Heart left ventricle (tissue), 13 donors: ENCODE measurements at regions not wholly inside any gene's neighbourhood (a gene's known extent, or its start where the extent isn't known, plus 50 kb on each side); places are given as distances from the start of the nearest gene placed in this dataset.

Experiments used
- CTCF ChIP-seq, 12 donors: fragments of 200-600 bp; sonication (generic) in 4 of 12; IDR thresholded peaks; one replicate each; pipeline versions ENCODE4 v1.5.0 to v1.8.0; 2018 to 2022; ENCODE audit warnings: antibody characterized with exemption in 12 of 12, mild to moderate bottlenecking in 5 of 12
- POLR2A ChIP-seq, 2 donors: fragments of 450-650 bp; IDR thresholded peaks; one replicate each; pipeline ENCODE4 v1.6.1; 2017; ENCODE audit warnings: antibody characterized with exemption in 2 of 2, mild to moderate bottlenecking in 2 of 2, moderate library complexity in 2 of 2
- donor health status: ischemic (EF 13 %, LVEDD 7.1; RV severe dilation, severe dysfunction).
- donor health status: DM: no; HTN: yes; CAD: no.
- donor health status: DM: no; HTN: no; CAD: no.
- donor health status: ischemic (EF 25% LVEDD 6.9; RV normal size, moderate dysfunction).
- donor health status: ischemic (EF 25% LVEDD 5.7; RV mildly dilated, moderate dysfunction).
- donor health status: ischemic (EF 35%, LVEDD 5.7; RV mildly dilated, moderate dysfunction).
- donor health status: nonischemic (EF 11% LVEDD 7.7; RV severe dilation, severe dysfunction).
- donor health status: DM: yes; HTN: yes; CAD: no.
- donor health status: PGD.
- donor health status: ischemic (EF 29% LVEDD 5.4; RV normal size, mild dysfunction).
- donor health status: nonischemic (EF 23%, LVEDD 6.1; RV moderate dilation, normal function).

- TF ChIP-seq CTCF (IDR thresholded peaks at IDR 0.05) (no peak), POLR2A (IDR thresholded peaks at IDR 0.05) (no peak)
Measured at GRCh38 chr11:103700622-103701021, 335.8 kb upstream of the DDI1 start.
